ENCODE measurements at regions not wholly inside any gene's neighbourhood (a gene's known extent, or its start where the extent isn't known, plus 50 kb on each side); places are given as distances from the start of the nearest gene placed in this dataset.

GRCh38 chr17:54530398-54530797, 370.3 kb upstream of the TOM1L1 start:
- TF ChIP-seq ZFP41 (CRISPR knock-in tag; IDR thresholded peaks at IDR 0.05; ENCODE audit: borderline replicate concordance) (no peak), FOSL2 (CRISPR knock-in tag; IDR thresholded peaks at IDR 0.05) (no peak), CEBPG (CRISPR knock-in tag; IDR thresholded peaks at IDR 0.05) (no peak), BHLHE40 (IDR thresholded peaks at IDR 0.05; ENCODE audit: low read length) (no peak), HMGXB4 (CRISPR knock-in tag; IDR thresholded peaks at IDR 0.05; ENCODE audit: borderline replicate concordance in 1 of 2, low read depth in 1 of 2) (no peak), RBM22 (optimal IDR thresholded peaks at IDR 0.05; ENCODE audit: low read length) (no peak), ZBTB3 (CRISPR knock-in tag; IDR thresholded peaks at IDR 0.05; ENCODE audit: borderline replicate concordance, low read depth) (no peak), CEBPB (IDR thresholded peaks at IDR 0.05; ENCODE audit: borderline replicate concordance, low read depth, low read length) (no peak), REXO4 (CRISPR knock-in tag; IDR thresholded peaks at IDR 0.05; ENCODE audit: borderline replicate concordance) (no peak), CTCF (CRISPR knock-in tag; IDR thresholded peaks at IDR 0.05) (no peak), ARID2 (CRISPR knock-in tag; IDR thresholded peaks at IDR 0.05; ENCODE audit: borderline replicate concordance) (no peak), ZNF670 (CRISPR knock-in tag; IDR thresholded peaks at IDR 0.05; ENCODE audit: borderline replicate concordance) (no peak)
- TF ChIP-seq, protein P1, sequence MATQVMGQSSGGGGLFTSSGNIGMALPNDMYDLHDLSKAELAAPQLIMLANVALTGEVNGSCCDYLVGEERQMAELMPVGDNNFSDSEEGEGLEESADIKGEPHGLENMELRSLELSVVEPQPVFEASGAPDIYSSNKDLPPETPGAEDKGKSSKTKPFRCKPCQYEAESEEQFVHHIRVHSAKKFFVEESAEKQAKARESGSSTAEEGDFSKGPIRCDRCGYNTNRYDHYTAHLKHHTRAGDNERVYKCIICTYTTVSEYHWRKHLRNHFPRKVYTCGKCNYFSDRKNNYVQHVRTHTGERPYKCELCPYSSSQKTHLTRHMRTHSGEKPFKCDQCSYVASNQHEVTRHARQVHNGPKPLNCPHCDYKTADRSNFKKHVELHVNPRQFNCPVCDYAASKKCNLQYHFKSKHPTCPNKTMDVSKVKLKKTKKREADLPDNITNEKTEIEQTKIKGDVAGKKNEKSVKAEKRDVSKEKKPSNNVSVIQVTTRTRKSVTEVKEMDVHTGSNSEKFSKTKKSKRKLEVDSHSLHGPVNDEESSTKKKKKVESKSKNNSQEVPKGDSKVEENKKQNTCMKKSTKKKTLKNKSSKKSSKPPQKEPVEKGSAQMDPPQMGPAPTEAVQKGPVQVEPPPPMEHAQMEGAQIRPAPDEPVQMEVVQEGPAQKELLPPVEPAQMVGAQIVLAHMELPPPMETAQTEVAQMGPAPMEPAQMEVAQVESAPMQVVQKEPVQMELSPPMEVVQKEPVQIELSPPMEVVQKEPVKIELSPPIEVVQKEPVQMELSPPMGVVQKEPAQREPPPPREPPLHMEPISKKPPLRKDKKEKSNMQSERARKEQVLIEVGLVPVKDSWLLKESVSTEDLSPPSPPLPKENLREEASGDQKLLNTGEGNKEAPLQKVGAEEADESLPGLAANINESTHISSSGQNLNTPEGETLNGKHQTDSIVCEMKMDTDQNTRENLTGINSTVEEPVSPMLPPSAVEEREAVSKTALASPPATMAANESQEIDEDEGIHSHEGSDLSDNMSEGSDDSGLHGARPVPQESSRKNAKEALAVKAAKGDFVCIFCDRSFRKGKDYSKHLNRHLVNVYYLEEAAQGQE (IDR thresholded peaks at IDR 0.05; ENCODE audit: borderline replicate concordance in 1 of 2, low read depth in 1 of 2, low read length in 2 of 2): no peak
